ENCODE measurements at regions not wholly inside any gene's neighbourhood (a gene's known extent, or its start where the extent isn't known, plus 50 kb on each side); places are given as distances from the start of the nearest gene placed in this dataset.
"Not testable (repeated sequence)": the region's sequence is repeated elsewhere in the genome, so short reads cannot be mapped to it uniquely, and the experiment has no call there.

DNA sequence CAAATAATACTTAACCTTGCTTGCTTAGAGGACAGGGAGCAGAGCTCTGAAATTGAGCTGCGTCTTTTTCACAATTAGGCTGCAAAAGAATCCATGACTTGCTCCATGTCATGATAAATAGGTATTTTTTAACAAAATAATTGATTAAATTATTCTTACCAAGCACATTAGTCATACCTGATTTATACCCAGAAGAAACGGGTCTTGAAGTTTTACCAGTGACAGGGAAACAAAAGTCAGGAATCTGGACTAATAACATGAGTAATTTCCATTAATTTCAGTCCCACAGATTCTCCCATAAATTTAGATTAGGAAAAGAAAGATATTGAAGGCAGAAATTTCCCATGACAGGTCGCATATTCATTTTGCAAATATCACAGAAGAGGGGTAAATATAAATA is 85.0 kb upstream of the BMP5 start:
- no peak for DNase-seq
- ATAC-seq, result no peak
- intact Hi-C loops (cut with micrococcal nuclease), result no loop called here

DNA sequence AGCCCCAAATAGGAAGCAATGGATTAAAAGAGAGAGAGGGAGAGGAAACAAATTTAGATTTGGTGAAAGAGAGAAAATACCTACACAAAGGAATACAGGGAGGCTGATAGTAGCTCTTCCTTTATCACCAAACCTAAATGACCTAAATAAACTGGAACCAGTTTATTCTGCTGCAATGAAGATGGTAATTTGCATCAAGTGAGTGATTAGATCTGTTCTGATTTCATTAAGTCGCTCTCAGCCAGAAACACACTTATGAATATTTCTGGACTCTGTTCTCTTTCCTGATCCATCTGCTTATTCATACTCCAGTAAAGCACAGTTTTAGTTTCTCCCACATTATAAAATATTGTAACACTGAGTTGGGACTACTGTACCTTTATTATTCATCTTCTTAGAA is 83.4 kb upstream of the BMP5 start:
- intact Hi-C loops (cut with micrococcal nuclease), result loop anchor here (10.0 kb wide), 1 partner anchor 514 kb away; no protein-coding TSS in a partner anchor
- DNase-seq (no peak), ATAC-seq (no peak)

DNA sequence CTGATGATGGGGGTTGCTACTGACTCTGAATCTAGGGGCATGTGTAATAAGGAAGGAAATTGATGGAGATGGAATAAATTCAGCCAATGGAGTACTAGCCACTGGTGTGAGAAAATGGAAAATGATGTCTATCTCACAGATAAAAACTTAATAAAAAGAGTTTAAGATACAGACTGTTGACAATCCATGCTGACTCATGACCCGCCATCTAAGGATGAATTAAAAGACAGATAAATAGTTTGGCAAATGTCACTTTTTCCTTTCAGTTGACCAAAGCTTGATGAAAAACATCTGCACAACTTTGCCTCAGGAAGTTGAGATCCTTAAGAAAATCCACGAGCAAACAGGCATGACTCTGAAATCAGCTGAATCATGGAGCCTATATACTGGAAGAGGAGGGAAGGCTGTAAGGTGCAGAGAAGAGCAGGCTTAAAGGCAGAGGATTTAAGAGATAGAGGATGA is 82.6 kb upstream of the BMP5 start:
- peak; percentile 62 for ATAC-seq
- intact Hi-C loops (cut with micrococcal nuclease), result loop anchor here (10.0 kb wide), 1 partner anchor 513 kb away; no protein-coding TSS in a partner anchor
- DNase-seq, result no peak

GRCh38 chr6:55955684-55956083 is 80.3 kb upstream of the BMP5 start:
- ATAC-seq (no peak), DNase-seq (no peak)
- intact Hi-C loops (cut with micrococcal nuclease), result loop anchor here (10.0 kb wide), 1 partner anchor 511 kb away; no protein-coding TSS in a partner anchor

DNA sequence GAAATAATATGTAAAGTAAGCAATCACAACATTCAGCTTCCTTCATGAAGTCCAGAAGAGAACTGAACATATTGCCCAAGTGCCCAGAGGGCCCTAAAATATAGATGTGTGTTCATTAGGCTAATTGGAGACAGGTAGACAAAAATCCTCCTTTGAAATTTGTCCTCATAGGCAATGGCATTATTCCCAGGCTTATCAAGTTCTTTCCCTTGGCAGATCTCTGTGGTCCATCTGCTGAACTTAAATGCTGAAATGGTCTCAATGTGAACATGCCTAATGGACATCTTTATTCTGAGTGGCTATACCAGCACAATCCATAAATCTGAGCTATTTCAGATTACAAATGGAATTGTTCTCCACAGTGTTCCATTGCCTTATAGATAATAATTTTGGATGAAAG is 79.0 kb upstream of the BMP5 start:
- intact Hi-C loops (cut with micrococcal nuclease), result loop anchor here (5.0 to 10.0 kb wide), 2 partner anchors 510 to 677 kb away; no protein-coding TSS in a partner anchor
- DNase-seq (no peak), ATAC-seq (no peak)

DNA sequence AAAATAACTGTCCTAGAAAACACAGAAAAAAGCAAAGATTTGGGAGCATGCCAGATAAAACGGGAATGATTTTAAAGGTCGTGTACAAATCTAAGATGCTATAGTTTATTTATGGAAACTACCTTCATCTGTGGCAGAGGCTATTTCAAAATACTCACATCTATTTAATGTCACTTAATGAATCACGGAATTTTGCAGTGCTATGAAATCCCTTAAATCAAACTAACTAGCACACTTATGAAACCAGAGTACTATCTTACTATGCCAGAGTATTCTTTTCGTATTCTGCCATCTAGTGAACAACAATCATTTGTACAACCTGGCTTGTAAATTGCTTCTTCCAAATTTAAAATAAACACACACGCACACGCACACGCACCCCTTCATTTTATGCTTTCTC is 77.9 kb upstream of the BMP5 start:
- DNase-seq (no peak), ATAC-seq (peak; percentile 73)
- intact Hi-C loops (cut with micrococcal nuclease), result loop anchor here (5.0 to 10.0 kb wide), 2 partner anchors 509 to 676 kb away; no protein-coding TSS in a partner anchor

- intact Hi-C loops (cut with micrococcal nuclease), result loop anchor here (5.0 to 10.0 kb wide), 2 partner anchors 505 to 673 kb away; no protein-coding TSS in a partner anchor
- ATAC-seq, result no peak
- no peak for DNase-seq
Measured at GRCh38 chr6:55950071-55950814, 74.9 kb upstream of the BMP5 start.

- ATAC-seq (no peak), DNase-seq (no peak)
- intact Hi-C loops (cut with micrococcal nuclease), result no loop called here
Measured at GRCh38 chr6:55943329-55943728, 67.9 kb upstream of the BMP5 start.

DNA sequence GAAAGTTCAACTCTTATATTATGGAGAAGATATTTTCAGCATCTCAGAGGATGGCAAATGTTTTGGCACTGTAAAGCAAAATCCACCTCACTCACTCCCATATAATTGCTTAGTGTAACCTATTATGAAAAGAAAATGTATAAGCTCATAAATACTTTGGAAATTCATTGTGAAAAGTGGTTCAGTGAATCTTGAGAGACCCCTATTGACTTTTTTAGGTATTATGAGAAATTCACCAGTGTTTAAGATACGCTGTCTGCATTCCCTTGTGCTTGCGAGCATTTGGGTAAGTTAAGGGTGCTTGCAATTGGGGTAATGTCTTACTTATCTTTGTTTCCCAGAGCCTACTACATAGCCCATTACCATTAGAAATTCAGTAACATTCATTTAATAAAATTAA is 66.3 kb upstream of the BMP5 start:
- ATAC-seq (no peak), DNase-seq (no peak)
- intact Hi-C loops (cut with micrococcal nuclease), result no loop called here

GRCh38 chr6:55937951-55938690 is 62.7 kb upstream of the BMP5 start:
- intact Hi-C loops (cut with micrococcal nuclease), result no loop called here
- no peak for DNase-seq
- ATAC-seq, result no peak

DNA sequence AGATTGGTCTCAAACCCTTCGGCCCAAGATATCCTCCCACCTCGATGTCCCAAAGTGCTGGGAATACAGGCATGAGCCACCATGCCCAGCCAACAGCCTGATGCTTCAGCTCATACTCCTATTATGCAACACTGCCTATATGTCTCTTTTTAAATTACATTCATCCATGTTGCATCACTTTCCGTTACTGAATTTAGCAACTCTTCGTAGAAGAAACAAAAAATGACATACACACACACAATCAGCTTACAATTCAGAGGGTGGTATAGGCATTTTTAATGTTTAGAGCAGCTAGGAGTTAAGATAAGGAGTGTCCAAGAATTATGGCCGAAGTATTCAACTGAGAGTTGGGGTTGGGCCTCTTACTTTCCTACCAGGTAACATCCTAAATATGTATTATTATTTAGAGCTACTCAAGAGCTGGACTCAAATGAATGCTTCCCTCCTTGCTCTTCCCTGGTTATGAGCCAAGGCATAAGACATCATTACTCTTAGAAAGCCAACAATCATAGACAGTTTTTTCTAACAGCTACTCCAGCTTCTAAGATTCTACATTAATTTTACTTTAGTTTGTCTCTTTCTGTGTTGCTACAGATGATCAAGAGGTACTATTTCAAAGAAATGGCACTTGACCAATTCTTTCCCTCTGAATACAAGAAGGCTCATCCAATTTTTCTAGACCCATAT is 62.0 kb upstream of the BMP5 start:
- ATAC-seq (no peak), DNase-seq (no peak)
- intact Hi-C loops (cut with micrococcal nuclease), result no loop called here

DNA sequence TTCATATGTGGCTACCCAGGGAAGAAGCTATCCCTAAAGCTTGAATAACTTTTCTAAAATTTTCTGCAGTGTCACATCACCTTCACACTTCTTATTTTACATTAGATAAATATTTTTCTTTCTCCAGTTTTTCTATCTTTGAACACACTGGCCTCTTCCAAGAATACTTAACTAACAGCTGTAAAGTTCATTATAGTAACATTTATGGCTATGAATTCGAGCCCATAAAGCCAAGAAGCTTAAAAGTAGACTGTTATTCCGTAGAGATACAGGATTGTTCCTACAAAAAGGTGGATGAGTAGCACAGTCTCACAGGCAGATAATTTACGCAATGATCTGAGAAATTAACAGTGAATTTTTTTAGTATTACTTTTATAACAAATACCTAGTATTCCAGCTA is 55.7 kb upstream of the BMP5 start:
- no peak for DNase-seq
- intact Hi-C loops (cut with micrococcal nuclease), result no loop called here
- ATAC-seq, result no peak

DNA sequence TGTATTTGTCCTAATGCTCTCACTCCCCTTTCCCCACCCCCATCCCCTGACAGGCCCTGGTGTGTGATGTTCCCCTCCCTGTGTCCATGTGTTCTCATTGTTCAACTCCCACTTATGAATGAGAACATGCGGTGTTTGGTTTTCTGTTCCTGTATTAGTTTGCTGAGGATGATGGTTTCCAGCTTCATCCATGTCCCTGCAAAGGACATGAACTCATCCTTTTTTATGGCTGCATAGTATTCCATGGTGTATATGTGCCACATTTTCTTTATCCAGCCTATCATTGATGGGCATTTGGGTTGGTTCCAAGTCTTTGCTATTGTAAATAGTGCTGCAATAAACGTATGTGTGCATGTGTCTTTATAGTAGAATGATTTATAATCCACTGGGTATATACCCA is 52.3 kb upstream of the BMP5 start:
- ATAC-seq; intact Hi-C loops (cut with micrococcal nuclease); DNase-seq: not testable (repeated sequence)

DNA sequence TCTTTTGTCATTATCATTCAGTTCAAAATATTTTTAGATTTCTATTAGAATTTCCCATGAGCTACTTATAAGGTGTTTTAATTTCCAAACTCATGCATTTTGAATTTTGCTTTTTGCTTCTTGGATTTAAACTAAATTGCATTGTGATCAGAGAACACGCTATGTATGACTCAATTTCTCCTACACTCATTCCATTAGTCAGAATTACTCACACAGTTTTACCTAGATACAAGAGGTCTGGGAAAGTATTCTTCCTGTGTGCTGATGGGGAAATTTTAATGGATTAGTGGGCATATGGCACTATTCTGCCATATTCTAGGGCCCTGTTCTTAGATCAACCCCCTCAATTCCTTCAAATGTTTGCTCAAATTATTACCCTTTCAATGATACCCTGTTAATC is 49.9 kb upstream of the BMP5 start:
- DNase-seq, result no peak
- intact Hi-C loops (cut with micrococcal nuclease), result no loop called here
- ATAC-seq, result no peak

Measured in left ventricle myocardium superior (tissue), 1 donor.